Skin epidermis (tissue), 12 donors: ENCODE measurements at regions not wholly inside any gene's neighbourhood (a gene's known extent, or its start where the extent isn't known, plus 50 kb on each side); places are given as distances from the start of the nearest gene placed in this dataset.

Source experiments
- H3K27ac ChIP-seq, 21 experiments: fragments of 200-600 bp; sonication (generic) in 11 of 21; one replicate each; pipeline ENCODE4 v1.5.0; 2020; ENCODE audit warnings: mild to moderate bottlenecking in 3 of 21, inconsistent platforms in 2 of 21, moderate library complexity in 2 of 21
- H3K4me3 ChIP-seq, 7 experiments: fragments of 200-600 bp; sonication (generic) in 2 of 7; one replicate each; pipeline ENCODE4 v1.5.0; 2020; ENCODE audit warnings: inconsistent platforms in 2 of 7, mild to moderate bottlenecking in 2 of 7, moderate library complexity in 1 of 7

- no peak overlapping the region for H3K27ac ChIP-seq
- no peak overlapping the region for H3K4me3 ChIP-seq
Observed at GRCh38 chr6:104527761-104528415, 331.8 kb downstream of the HACE1 start.

GRCh38 chr6:104527311-104527710 is 332.4 kb downstream of the HACE1 start:
- Histone ChIP-seq H3K27ac (no peak overlapping the region), H3K4me3 (no peak overlapping the region)

GRCh38 chr6:104526376-104526775 is 333.3 kb downstream of the HACE1 start:
- H3K27ac ChIP-seq, result peak overlapping the region in 3 of 21 experiments; percentile 11 to 41 (median 16)
- no peak overlapping the region for H3K4me3 ChIP-seq

- peak overlapping the region in 3 of 7 experiments; percentile 12 to 19 (median 15) for H3K4me3 ChIP-seq
- H3K27ac ChIP-seq, result peak overlapping the region in 2 of 21 experiments; percentile 11 to 25
Observed at GRCh38 chr6:104525677-104526322, 333.9 kb downstream of the HACE1 start.

GRCh38 chr6:104522533-104522932 is 337.2 kb downstream of the HACE1 start:
- no peak overlapping the region for H3K4me3 ChIP-seq
- H3K27ac ChIP-seq, result no peak overlapping the region

GRCh38 chr6:104521176-104521575 is 338.5 kb downstream of the HACE1 start:
- Histone ChIP-seq H3K4me3 (no peak overlapping the region), H3K27ac (no peak overlapping the region)

GRCh38 chr6:104519566-104519965 is 340.2 kb downstream of the HACE1 start:
- Histone ChIP-seq H3K27ac (no peak overlapping the region), H3K4me3 (no peak overlapping the region)

GRCh38 chr6:104509355-104509754 is 350.4 kb downstream of the HACE1 start:
- Histone ChIP-seq H3K4me3 (no peak overlapping the region), H3K27ac (no peak overlapping the region)

GRCh38 chr6:104506429-104506828 is 353.3 kb downstream of the HACE1 start:
- no peak overlapping the region for H3K27ac ChIP-seq
- H3K4me3 ChIP-seq, result no peak overlapping the region

- Histone ChIP-seq H3K4me3 (no peak overlapping the region), H3K27ac (no peak overlapping the region)
Observed at GRCh38 chr6:104505838-104506237, 353.9 kb downstream of the HACE1 start.

GRCh38 chr6:104500265-104500664 is 359.5 kb downstream of the HACE1 start:
- H3K4me3 ChIP-seq, result no peak overlapping the region
- no peak overlapping the region for H3K27ac ChIP-seq

GRCh38 chr6:104486035-104486434 is 373.7 kb downstream of the HACE1 start:
- no peak overlapping the region for H3K27ac ChIP-seq
- H3K4me3 ChIP-seq, result no peak overlapping the region

- Histone ChIP-seq H3K4me3 (no peak overlapping the region), H3K27ac (no peak overlapping the region)
Observed at GRCh38 chr6:104484626-104485025, 375.1 kb downstream of the HACE1 start.

GRCh38 chr6:104484191-104484590 is 375.5 kb downstream of the HACE1 start:
- no peak overlapping the region for H3K27ac ChIP-seq
- H3K4me3 ChIP-seq, result no peak overlapping the region

GRCh38 chr6:104483225-104483834 is 376.4 kb downstream of the HACE1 start:
- no peak overlapping the region for H3K4me3 ChIP-seq

GRCh38 chr6:104477569-104477968 is 382.1 kb downstream of the HACE1 start:
- Histone ChIP-seq H3K4me3 (no peak overlapping the region), H3K27ac (no peak overlapping the region)

More at GRCh38 chr6:104483225-104483834, 376.4 kb downstream of the HACE1 start:
- H3K27ac ChIP-seq, result no peak overlapping the region

- no peak overlapping the region for H3K27ac ChIP-seq
- no peak overlapping the region for H3K4me3 ChIP-seq
Observed at GRCh38 chr6:104473021-104473429, 386.7 kb downstream of the HACE1 start.

- H3K27ac ChIP-seq, result no peak overlapping the region
Observed at GRCh38 chr6:104472021-104472901, 387.5 kb downstream of the HACE1 start.

GRCh38 chr6:104466306-104466705 is 393.4 kb downstream of the HACE1 start:
- Histone ChIP-seq H3K27ac (no peak overlapping the region), H3K4me3 (no peak overlapping the region)

More at GRCh38 chr6:104472021-104472901, 387.5 kb downstream of the HACE1 start:
- no peak overlapping the region for H3K4me3 ChIP-seq
